NOMO-1 (cell line): ENCODE measurements at regions not wholly inside any gene's neighbourhood (a gene's known extent, or its start where the extent isn't known, plus 50 kb on each side); places are given as distances from the start of the nearest gene placed in this dataset.

ENCODE experiments used
- DNase-seq, 2 experiments: peaks; one replicate each; lab custom pipeline; 2025; ENCODE audit not compliant: unreplicated experiment in 2 of 2; lab: John Stamatoyannopoulos, UW

DNA sequence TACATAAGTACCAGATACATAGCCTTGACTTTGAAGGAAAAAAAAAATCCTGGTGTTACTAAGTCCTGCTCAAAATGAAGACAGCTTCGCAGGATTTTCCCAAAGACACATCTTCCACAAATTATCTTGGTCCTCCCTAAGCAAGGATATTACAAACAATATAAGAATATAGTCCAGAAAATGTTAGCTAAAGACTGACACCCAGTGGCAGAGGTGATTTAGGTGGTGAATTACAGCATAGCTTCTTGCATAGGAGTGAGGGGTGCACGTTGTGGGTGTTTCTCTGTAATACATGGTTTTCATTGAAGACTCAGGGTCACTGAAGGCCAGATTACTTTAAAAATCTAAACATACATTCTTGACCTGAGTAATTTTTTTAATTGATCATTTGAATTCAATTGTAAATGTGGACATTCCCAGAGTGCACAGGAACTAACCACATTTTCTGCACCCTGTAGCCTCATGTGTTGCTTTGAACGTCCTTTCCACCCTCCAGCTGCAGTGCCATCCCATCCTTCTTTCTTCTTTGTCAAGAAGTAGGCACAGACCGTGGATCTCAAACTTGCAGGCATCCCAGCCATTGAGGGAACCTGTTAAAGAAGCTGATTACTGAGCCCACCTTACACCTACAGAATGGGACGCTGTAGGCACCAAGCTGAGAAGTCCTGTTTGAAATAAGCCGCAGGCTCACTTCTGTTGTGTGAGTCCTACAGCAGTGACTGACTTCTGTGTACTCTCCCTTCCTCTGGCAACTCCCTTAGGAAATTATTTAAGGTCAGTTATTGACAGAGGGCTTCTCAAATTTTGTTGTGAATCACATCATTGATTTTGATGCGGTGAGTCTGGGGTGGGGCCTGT is 102.6 kb downstream of the PERP start:
- peak in 1 of 2 experiments; percentile 23 for DNase-seq

DNA sequence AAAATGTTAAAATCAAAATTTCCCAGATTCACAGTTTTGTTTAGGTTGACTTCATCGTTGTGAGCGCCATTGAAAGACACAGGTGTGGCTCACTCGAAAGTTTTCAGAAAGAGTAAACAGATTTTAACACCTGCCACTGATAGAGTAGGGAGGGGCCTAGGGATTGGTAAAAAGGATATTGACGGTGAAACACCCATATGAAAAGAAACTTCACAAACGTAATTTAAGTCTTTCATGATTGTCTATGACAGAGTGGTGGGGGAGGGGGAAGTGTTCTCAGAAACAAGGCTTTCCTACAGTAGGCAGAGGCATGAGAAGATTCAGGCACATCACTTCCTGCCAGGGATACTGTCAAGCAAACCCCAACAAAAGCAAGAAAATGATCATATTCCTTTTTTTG is 101.4 kb downstream of the PERP start:
- no peak for DNase-seq

DNA sequence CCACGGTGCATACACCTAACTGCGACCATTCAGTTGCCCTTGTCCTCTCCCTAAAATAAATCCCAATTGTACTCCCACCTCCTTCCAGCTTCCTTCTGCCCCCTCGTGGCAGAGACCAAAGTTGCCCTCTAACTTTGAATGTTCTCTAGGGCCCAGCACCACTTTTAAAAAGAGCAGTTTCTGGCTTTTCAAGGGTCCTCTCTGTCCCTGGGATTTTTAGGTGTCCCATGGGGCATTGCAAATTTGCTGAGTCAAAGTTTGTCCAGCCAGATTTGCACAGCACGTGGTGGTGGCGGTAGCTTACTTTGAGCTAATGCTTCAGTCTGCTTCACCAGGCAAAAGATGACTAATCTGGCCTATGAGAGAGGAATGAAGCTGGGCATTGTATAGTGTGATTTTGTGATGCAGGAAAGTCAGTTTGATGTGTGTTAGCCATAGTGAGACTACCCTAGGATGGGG is 100.2 kb downstream of the PERP start:
- DNase-seq: no peak

DNA sequence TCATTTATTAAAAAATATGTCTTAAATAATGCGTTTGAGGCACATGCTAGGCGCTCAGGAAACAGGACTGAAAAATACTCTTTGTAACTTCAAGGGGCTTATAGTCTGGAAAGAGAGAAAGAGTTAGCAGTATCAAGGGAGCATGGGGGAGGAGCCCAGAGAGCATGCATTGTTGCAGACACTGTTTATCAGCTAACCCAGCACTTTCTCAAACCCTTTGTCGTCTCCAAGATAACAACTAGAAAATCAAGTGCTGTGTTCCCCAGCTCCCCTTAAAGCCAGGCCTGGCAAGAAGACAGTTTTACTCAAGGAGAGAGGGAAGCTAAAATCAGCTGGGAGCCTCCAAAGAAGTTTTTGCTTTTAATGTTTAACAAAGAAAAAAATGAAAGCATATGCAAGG is 98.4 kb downstream of the PERP start:
- no peak for DNase-seq

DNA sequence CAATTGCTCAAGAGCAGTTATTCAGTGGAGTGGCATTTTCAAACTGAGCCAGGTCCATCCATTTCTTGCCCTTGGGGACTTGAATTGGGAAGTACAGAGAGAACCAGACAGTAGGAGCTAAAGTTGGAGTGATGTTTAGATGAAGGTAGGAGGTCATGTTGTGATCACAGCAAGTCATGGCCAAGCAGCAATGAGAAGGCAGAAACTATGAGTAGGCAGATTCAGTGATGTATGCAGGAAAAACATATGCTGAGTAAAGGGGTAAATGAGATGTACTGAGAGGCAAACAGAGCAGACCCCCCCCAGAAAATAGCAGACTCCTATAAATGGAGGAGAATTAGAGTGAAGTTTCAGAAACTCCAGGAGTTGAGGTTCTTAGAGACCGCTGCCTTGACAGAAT is 95.8 kb downstream of the PERP start:
- DNase-seq: no peak

DNA sequence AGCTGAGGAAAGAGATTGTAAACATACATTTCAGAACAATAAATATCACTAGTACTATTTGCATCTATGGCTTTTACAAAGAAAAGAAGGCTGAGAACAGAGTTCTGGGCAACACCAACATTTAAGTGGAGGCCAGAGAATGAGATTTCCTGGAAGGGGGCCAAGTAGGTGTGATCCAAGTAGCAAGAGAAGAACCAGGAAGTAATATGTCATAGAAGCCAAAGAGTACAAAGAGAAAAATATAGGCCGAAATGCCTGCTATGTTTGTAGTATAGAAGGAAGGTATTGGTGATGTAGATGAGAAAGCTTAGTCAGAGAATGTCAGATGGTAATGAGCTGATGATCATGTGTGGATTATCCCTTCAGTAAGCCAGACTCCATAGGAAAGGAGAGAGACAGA is 94.5 kb downstream of the PERP start:
- no peak for DNase-seq

DNA sequence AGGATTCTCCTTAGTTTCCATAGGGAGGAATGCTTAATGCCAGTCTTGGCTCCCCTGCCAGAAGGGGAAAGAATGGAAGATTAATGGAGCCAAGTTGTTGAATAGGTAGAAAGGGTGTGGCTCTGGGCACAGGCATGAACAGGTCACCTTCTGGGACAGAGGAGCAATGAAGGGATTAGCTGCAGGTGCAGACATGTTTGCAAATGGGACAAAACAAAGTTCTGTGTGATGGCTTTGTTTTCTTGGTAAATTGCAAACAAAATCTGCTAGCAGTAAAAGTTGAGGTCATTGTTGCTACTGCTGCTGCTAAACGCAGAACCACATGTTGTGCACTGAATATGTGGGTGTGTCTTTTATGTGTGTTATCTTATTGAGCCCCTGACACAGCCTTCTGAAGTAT is 93.3 kb downstream of the PERP start:
- DNase-seq: no peak

DNA sequence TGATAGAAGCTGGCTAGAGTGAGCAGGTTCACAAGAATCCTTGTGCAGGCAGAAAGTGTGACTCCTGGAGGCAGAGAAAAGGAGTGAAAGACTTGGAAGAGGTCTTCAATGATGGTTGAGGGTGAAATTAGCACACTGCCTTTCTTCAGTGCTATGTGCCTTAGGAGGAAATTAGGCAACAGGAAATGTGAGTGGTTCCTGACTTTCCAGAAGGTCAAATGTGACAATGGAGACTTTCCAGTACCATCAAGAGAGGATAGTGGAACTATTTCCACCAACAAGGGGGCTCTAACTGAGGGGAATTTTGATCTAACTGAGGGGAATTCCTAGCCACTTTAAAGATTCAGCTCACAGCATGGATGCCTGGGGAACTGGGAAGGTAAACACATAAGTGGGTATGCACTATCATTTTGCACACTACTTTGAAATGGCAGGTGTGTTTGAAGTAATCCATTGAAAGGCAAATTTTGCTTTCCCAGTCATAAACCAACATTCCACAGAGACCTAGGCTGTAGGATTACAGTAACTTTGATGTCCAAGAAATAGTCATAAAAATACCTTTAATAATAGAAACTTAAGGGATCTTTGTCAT is 90.0 kb downstream of the PERP start:
- DNase-seq: no peak

DNA sequence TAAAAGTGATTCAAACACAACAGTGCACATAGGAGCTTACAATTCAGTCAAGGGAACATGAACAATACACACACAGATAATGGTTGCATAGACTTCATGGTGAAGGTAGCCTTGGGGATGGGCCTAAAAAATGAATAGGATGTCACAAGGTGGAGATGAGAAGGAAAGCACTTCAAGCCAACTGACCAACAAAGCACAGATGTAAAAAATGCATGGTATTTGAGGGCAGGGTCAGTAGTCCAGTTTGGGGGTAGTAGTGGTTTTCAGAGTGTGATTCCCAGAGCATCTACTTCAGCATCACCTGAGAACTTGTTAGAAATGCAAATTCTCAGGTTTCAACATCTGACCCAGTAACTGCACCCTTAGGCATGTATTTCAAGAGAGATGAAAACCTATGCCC is 88.9 kb downstream of the PERP start:
- DNase-seq: no peak

DNA sequence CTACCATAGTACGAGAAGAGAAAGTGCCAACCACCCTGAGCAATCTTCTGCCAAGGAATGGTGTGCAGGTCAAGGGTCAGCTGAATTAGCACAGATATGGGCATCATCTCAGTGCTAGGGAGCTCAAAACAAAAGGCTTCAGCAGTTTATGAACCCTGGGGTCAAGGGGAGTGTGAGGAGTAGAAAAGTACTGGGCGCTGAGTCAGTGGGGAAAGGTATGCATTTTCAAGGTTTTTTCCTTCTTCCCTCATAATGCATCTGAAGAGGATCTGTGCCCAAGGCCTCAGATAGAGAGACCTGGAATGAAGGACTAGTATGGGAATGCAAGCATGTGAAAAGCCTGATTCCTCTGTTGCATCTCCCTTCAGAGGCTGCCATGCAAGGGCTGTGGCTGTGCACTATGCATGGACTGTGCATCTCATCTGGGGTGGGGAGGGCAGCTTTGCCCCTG is 81.7 kb downstream of the PERP start:
- DNase-seq: no peak

DNA sequence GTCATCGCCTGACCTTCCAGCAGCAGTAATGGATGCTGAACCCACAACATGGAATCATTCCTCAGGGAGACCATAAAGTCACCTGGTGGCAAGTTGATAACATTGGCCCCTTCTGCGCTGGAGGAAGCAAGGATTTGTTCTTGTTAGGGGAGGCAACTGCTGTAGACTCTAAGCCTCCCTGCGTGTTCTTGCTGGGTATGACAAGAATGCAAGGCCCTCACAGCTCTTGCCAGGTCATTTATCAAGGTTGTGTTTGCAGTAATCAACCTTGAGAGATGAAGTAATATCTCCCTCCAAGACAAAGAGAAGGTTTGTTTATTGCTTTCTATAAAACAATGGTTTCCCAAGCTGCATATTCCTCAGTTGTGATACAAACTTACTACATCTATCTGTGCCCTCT is 80.9 kb downstream of the PERP start:
- no peak for DNase-seq

DNA sequence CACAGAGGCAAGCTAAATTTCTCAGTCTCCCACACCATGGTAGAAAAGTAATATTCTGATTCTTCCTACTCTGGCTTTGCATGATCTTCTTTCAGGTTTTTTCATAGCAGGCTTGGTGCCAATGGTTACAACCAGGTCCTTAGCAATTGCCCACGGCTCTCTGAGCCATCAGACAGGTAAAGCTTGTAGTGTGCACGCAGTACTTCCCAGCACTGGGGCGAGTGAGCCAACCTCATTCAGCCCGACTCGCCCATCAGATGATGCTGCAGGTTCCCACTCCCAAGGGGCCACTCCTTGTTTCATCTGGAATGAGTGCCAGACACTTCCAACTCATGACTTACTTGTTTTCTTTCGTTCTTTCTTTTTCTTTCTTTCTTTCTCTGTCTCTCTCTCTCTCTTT is 78.3 kb downstream of the PERP start:
- no peak for DNase-seq

DNA sequence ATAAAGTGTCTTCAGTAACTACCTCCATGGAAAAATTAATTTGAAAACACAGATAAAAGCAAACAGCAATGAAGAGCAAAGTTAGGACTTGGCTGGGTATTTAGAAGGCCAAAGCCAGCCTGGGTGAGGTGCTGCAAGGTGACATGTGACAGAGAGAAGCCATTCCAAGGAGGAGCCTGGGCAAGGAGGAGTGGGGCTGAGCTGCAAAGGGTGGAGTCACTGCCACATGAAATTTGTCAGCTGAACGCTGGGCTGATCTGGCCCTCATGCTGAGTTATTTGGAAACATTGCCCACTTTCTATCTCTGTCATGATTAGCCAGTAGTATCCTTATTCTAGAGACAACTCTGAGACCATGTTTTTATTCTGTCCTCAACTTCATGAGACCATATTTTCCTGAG is 76.3 kb downstream of the PERP start:
- DNase-seq: no peak

DNA sequence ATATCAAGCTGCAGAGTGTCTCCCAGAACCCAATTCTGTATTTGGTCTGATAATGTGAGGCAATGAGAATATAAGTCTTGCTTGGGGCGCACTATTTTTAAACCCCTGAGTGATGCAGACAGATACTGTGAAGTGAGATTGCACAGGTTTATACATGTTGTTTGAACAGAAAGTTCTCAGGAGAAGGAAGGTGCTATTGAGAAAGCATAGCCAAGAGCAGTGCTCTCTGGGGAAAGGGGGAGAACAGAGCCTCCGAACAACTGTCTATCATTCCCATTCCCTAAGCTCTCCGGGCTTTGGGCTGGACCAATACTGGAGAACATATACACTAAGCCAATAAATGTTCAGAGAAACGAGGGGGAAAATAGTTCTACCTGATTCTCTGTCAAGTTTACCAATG is 75.8 kb downstream of the PERP start:
- no peak for DNase-seq

DNA sequence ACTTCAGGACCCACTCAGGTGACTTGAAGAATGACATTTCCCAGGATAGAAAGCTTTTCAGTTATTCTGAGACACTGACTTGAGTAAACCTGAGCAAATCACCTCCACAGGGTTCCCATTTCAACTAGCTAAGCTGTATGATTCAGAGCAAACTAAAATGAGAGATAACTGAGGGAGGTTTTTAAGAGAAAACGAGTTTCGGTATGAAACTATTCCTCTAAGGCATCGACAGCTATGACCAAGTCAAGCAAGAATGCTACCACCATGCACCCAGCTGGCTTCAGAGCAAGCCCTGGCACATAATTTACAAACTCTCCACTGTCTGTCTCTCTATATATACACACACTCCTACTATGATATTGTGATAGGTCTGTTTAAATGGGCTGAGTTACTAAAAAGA is 75.4 kb downstream of the PERP start:
- no peak for DNase-seq

DNA sequence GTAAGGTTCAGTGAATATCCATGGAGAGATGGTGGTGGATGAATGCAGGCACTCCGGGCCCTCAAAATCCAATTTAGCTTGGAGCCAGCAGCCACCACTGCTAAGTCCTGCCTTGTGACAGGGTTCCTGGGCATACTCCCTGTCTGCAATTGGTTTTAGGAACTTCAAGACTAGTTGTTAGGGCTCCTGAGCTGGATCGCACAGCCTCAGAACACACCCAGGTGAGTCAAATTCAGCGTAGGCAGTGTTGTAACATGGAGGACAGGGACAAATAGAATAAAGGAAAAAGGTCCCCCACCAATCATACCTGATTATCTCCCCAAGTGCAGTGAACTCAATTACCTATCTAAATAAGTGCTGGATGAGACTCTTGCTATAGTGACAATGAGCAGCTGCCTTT is 74.6 kb downstream of the PERP start:
- no peak for DNase-seq

DNA sequence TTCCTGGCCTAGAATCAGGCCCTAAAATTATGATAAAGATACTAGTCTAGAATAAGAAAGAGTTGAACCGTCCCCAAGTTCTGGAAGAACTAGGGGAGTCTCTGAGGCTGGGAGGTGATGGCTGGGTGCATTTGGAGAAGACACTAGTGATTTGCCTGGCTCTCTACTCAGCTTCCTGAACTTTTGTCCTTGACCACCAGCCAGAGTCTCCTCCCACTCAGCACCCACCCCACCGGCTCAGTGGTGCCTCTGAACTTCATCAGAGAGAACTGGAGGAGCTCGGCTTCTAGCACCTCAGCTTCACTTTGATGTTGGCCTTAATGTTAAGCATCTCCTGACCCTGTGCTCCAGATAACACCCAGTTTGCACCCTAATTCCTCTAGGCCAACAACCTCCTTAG is 73.0 kb downstream of the PERP start:
- DNase-seq: no peak

DNA sequence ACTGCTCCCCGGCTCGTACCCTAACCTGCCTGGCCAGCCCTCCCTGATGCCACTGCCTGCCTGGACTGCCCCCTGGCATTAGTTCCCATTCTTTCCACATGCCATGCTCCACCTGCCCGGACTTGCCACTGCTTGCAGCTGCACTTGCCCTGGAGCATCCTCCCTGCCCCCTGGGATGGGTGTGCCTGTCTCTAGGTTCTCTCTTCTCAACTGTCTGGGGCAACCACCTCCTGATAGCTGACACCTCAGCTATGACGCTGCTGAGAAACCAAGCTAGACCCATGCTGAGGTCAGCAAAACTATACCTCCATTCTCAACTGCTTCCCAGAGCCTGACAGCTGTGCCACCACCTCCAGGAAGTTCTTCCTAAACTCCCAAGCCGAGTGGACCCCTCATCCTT is 72.1 kb downstream of the PERP start:
- no peak for DNase-seq

DNA sequence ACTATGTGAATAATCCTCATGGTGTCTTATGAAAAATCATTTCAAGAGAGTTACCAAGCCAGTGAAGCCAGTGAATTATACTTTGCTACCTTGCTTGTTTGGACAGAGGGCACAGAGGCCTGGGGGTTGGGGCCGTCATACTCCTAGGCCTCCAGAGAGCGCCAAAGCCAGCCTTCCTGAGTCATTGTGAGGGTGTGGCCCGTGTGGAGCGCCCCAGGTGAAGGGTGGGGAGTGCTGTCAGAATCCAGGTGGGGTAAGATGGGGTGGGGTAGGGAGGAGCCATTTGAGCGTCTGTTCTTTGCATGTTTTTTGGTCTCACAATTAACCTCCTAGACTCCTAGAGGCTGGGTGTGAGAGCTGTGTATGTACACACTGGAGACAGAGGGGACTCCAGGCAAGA is 71.1 kb downstream of the PERP start:
- DNase-seq: no peak

DNA sequence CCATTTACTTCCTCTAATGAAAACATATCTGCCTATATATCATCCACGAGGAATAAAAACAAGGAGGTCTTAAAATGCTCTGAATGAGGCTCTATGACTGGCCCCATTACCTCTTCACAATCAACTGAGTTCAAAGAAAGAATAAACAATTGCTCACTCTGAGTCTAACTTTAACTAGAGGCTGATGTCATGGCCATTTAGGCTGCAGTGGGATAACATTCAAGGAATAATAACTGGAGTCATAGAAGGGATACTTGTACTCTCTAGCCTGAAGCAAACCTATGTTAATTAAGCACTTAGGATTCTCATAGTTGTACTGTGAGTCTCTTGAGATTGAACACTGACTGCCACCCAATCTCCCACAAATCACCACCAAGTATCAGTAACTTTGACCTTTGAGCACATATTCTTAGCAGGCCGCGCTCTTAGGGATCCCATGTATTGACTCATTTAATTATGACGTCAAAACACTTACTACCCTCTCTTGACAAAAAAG is 70.2 kb downstream of the PERP start:
- no peak for DNase-seq

DNA sequence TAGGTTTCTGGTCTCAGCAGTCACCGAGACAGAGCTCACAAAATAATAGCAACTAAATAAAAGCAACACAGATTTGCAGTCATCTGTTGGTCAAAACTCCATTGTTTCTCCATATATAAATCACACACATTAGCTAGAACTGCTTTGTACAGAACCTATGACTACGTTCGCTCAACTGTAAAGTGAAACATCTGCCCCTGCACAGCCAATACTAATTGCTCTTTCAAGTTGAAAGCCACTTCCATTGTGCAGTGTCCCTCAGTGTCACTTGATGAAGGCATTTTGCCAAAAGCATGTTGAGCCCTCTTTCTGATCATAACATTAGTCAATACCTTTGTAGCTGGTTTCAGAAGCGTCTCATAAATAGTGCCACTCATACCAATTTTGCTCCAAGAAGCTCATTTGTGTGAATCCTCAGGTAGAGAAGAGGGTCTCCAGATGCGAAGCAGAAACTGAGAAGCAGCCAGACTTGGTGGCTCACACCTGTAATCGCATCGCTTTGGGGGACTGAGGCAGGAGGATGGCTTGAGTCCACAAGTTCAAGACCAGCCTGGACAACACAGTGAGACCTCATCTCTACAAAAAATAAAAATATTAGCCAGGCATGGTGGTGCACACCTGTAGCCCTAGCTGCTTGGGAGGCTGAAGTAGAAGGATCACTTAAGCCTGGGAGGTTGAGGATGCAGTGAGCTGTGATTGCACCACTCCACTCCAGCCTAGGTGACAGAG is 68.9 kb downstream of the PERP start:
- DNase-seq: no peak
